PC-9 (cell line): ENCODE measurements at regions not wholly inside any gene's neighbourhood (a gene's known extent, or its start where the extent isn't known, plus 50 kb on each side); places are given as distances from the start of the nearest gene placed in this dataset.

Experiments
- BruUV-seq: library from RNA; stranded (reverse); fragments of 400-500 nt; replicated peaks from 2 replicates; lab custom pipeline; 2021; lab: Mats Ljungman, UMichigan
- CTCF ChIA-PET: fragments of 300-600 bp; sonication (Branson Sonifier 250); formaldehyde crosslinking; loops from one replicate; lab custom pipeline; 2022; ENCODE audit warnings: antibody characterized with exemption; lab: Charles Lee
- POLR2A ChIA-PET: fragments of 300-600 bp; sonication (Branson Sonifier 250); formaldehyde crosslinking; loops from one replicate; lab custom pipeline; 2022; ENCODE audit warnings: antibody characterized with exemption; ENCODE audit not compliant: unreplicated experiment; lab: Charles Lee
- DNase-seq, 2 experiments: peaks; one replicate each; pipeline versions ENCODE4 v3.0.0 to v3.0.0-alpha.2; 2015 to 2022; ENCODE audit warnings: mixed read lengths in 1 of 2
- H2AFZ ChIP-seq: fragments of 200-600 bp; sonication (generic); 2 replicates; pipeline ENCODE4 v1.8.1; 2017; ENCODE audit warnings: antibody characterized with exemption
- H3F3A ChIP-seq: fragments of 200-600 bp; sonication (generic); 2 replicates; pipeline ENCODE4 v1.8.1; 2017; ENCODE audit warnings: antibody characterized with exemption, mild to moderate bottlenecking, low read depth; ENCODE audit not compliant: insufficient read depth
- H3K27ac ChIP-seq: fragments of 200-600 bp; sonication (generic); 2 replicates; pipeline ENCODE4 v1.6.1; 2016; ENCODE audit warnings: mixed run types
- H3K27me3 ChIP-seq: fragments of 200-600 bp; sonication (generic); 2 replicates; pipeline ENCODE4 v1.6.1; 2016; ENCODE audit warnings: low read depth, mixed run types; ENCODE audit not compliant: insufficient read depth
- H3K36me3 ChIP-seq: fragments of 200-600 bp; sonication (generic); 2 replicates; pipeline ENCODE4 v1.6.1; 2016; ENCODE audit warnings: low read depth, mixed run types
- H3K4me1 ChIP-seq: fragments of 200-600 bp; sonication (generic); replicated peaks from 2 replicates; pipeline ENCODE4 v1.6.1; 2016; ENCODE audit warnings: mixed run types; ENCODE audit not compliant: insufficient read depth
- H3K4me2 ChIP-seq: fragments of 200-600 bp; sonication (generic); 2 replicates; pipeline ENCODE4 v1.6.1; 2017; ENCODE audit warnings: mixed run types
- H3K4me3 ChIP-seq: fragments of 200-600 bp; sonication (generic); 2 replicates; pipeline ENCODE4 v1.6.1; 2016; ENCODE audit warnings: mixed run types
- H3K79me2 ChIP-seq: fragments of 200-600 bp; sonication (generic); 2 replicates; pipeline ENCODE4 v1.6.1; 2017; ENCODE audit warnings: low read depth, mixed run types
- H3K9me2 ChIP-seq: fragments of 200-600 bp; sonication (generic); 2 replicates; pipeline ENCODE4 v1.8.1; 2017; ENCODE audit warnings: mild to moderate bottlenecking; ENCODE audit not compliant: insufficient read depth
- H3K9me3 ChIP-seq: fragments of 200-600 bp; sonication (generic); 2 replicates; pipeline ENCODE4 v1.8.1; 2016; ENCODE audit warnings: low read depth; ENCODE audit not compliant: insufficient read depth
- H4K20me1 ChIP-seq: fragments of 200-600 bp; sonication (generic); 2 replicates; pipeline ENCODE4 v1.8.1; 2017; ENCODE audit not compliant: insufficient read depth
- CTCF ChIP-seq: fragments of 200-600 bp; sonication (generic); conservative IDR thresholded peaks from 2 replicates; pipeline ENCODE4 v1.6.1; 2017; ENCODE audit warnings: mixed run types, antibody characterized with exemption, mild to moderate bottlenecking, moderate library complexity
- EZH2 ChIP-seq: fragments of 200-600 bp; sonication (generic); IDR thresholded peaks from 2 replicates; pipeline ENCODE4 v1.8.0; 2017; ENCODE audit warnings: antibody characterized with exemption, low read depth
- intact Hi-C: fragments of 100-400 bp; cut with micrococcal nuclease; formaldehyde crosslinking; loops from one replicate; pipeline ENCODE4 v1.10.0; 2022; ENCODE audit not compliant: unreplicated experiment

- ChIA-PET POLR2A (no interaction called here), CTCF (no interaction called here)
- Histone ChIP-seq H3F3A (no peaks in the 10 kb centered on the region), H3K27me3 (no peaks in the 10 kb centered on the region; the same call in 1 of the 2 replicates), H3K79me2 (no peaks in the 10 kb centered on the region), H3K27ac (no peak overlapping the region), H3K4me1 (no peaks in the 10 kb centered on the region), H3K9me3 (no peaks in the 10 kb centered on the region), H3K4me2 (no peak overlapping the region), H3K9me2 (no peaks in the 10 kb centered on the region), H3K36me3 (no peaks in the 10 kb centered on the region), H3K4me3 (no peak overlapping the region), H4K20me1 (no peaks in the 10 kb centered on the region), H2AFZ (no peak overlapping the region)
- TF ChIP-seq EZH2 = no peak
- no peak for TF ChIP-seq CTCF
- intact Hi-C loops = no loop called here
- no peak for DNase-seq
- BruUV-seq = no TSS peak
Measured at GRCh38 chr7:68014031-68014736, 1017.6 kb downstream of the TYW1 start.

- H3K4me1 ChIP-seq = no peaks in the 10 kb centered on the region
- no peak for TF ChIP-seq EZH2
- no peak for TF ChIP-seq CTCF
- no peak overlapping the region for H3K4me3 ChIP-seq
- H3K36me3 ChIP-seq = no peaks in the 10 kb centered on the region
- BruUV-seq = no TSS peak
- no peak for DNase-seq
- H4K20me1 ChIP-seq = no peaks in the 10 kb centered on the region
- intact Hi-C loops = no loop called here
- CTCF ChIA-PET = no interaction called here
- H3F3A ChIP-seq = no peaks in the 10 kb centered on the region
- no peak overlapping the region for H3K27ac ChIP-seq
- no peaks in the 10 kb centered on the region for H3K9me3 ChIP-seq
- H3K9me2 ChIP-seq = no peaks in the 10 kb centered on the region
- POLR2A ChIA-PET = no interaction called here
- H2AFZ ChIP-seq = no peak overlapping the region
- H3K4me2 ChIP-seq = no peak overlapping the region
- H3K27me3 ChIP-seq = no peaks in the 10 kb centered on the region; the same call in 1 of the 2 replicates
- H3K79me2 ChIP-seq = no peaks in the 10 kb centered on the region
Measured at GRCh38 chr7:68015122-68015977, 1018.7 kb downstream of the TYW1 start.

- Histone ChIP-seq H3K36me3 (no peaks in the 10 kb centered on the region), H3F3A (no peaks in the 10 kb centered on the region), H3K4me3 (no peak overlapping the region), H3K79me2 (no peaks in the 10 kb centered on the region), H2AFZ (no peak overlapping the region), H3K9me3 (no peaks in the 10 kb centered on the region), H3K4me1 (no peaks in the 10 kb centered on the region), H3K4me2 (no peak overlapping the region), H3K27ac (no peak overlapping the region), H3K27me3 (no peaks in the 10 kb centered on the region; the same call in 1 of the 2 replicates), H4K20me1 (no peaks in the 10 kb centered on the region), H3K9me2 (no peaks in the 10 kb centered on the region)
- ChIA-PET POLR2A (no interaction called here), CTCF (no interaction called here)
- intact Hi-C loops = no loop called here
- no peak for DNase-seq
- no peak for TF ChIP-seq EZH2
- no peak for TF ChIP-seq CTCF
- no TSS peak for BruUV-seq
Measured at GRCh38 chr7:68015978-68016532, 1019.4 kb downstream of the TYW1 start.
